ENCODE measurements at regions not wholly inside any gene's neighbourhood (a gene's known extent, or its start where the extent isn't known, plus 50 kb on each side); places are given as distances from the start of the nearest gene placed in this dataset.
A peak's percentile ranks its signal among the peaks of the same experiment; 100 is the strongest.

DNA sequence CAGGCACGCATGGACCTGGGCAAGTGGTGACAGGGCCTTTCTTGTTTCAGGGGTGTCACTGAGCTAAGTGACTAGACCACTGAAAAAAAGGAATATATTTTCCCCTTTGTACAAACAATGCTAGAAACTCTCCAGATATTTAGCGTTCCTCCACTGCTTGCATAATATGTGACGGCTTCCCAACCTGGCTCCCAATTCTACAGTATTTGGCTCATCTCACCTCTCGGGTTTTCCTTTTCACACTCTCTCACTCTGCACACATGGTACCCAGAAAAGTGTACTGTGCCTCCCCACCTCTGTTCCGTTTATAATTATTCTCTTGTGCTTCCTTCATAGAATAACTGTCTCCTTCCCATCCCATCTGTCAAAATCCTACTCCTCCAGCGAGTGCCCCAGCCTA is 140.5 kb upstream of the KLHL25 start:
- no peak for DNase-seq (ENCODE audit: low read depth)
- TF ChIP-seq CTCF (conservative IDR thresholded peaks at IDR 0.05; ENCODE audit: low read length): no peak
- H3K4me3 ChIP-seq (ENCODE audit: low read length): no peak overlapping the region

- no peak overlapping the region for H3K4me3 ChIP-seq (ENCODE audit: low read length)
- TF ChIP-seq CTCF (conservative IDR thresholded peaks at IDR 0.05; ENCODE audit: low read length): no peak
- no peak for DNase-seq (ENCODE audit: low read depth)
These were observed 142.0 kb upstream of the AGBL1 start for GRCh38 chr15:85937661-85938060.

GRCh38 chr15:85941186-85941855 is 138.3 kb upstream of the AGBL1 start:
- no peak overlapping the region for H3K4me3 ChIP-seq (ENCODE audit: low read length)
- peak; percentile 15 for DNase-seq (ENCODE audit: low read depth)
- no peak for TF ChIP-seq CTCF (conservative IDR thresholded peaks at IDR 0.05; ENCODE audit: low read length)

DNA sequence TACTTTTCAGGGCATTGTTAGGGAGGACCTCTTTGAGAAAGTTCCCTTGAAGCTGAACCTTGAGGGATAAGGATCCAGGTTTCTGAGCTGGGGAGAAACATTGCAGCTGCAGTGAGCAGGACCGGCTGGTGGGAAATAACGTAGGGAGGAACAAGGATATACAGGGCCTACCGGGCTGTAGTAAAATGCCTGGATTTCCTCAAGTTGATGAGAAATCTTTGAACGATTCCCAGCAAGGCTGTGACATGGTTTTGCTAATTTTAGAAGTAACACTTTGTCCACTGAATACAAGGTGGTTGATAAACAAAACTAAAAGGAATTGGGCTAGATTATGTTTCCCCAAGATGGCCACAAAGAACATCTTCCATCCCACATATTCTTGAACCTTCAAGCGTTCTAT is 137.0 kb upstream of the AGBL1 start:
- no peak for DNase-seq (ENCODE audit: low read depth)
- no peak overlapping the region for H3K4me3 ChIP-seq (ENCODE audit: low read length)
- TF ChIP-seq CTCF (conservative IDR thresholded peaks at IDR 0.05; ENCODE audit: low read length): no peak

DNA sequence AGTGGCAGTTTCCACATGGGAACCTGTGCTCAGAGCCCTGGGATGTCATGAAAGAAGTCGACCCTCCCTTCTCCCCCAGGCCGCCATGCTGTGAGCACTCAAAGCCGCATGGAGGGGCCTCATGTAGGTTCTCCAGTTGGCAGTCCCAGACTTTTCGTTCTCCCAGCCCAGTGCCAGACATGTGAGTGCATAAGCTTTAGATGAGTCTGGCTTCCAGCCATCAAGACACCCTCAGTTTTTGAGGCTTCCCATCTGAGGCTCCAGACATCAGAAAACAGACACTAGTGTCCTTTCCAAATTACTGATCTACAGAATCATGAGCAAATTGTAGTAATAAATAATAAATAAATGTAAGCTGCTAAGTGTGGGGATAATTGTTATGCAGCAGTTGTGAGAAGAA is 136.5 kb upstream of the AGBL1 start:
- DNase-seq (ENCODE audit: low read depth): no peak
- TF ChIP-seq CTCF (conservative IDR thresholded peaks at IDR 0.05; ENCODE audit: low read length): no peak
- H3K4me3 ChIP-seq (ENCODE audit: low read length): no peak overlapping the region

DNA sequence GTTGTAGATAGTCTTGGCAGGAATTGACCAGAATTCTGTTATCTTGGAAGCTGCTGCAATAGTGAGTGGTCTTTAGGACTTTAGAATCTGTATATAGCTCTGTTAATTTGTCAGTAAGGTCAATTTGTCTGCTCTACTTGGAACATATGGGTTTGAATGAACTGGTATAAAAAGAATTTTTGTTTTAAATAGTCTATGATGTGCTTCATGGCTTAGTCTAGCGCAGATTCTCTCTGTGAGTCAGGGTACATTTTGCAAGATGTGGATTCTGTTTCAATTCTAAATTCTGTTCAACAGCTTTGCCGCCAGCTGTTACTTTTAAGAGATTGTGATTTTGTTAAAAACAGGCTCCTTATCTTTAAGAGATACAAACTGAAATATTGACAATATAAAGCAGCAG is 135.9 kb upstream of the AGBL1 start:
- TF ChIP-seq CTCF (conservative IDR thresholded peaks at IDR 0.05; ENCODE audit: low read length): no peak

GRCh38 chr15:85947021-85947420 is 132.7 kb upstream of the AGBL1 start:
- no peak for TF ChIP-seq CTCF (conservative IDR thresholded peaks at IDR 0.05; ENCODE audit: low read length)
- DNase-seq (ENCODE audit: low read depth): no peak
- no peak overlapping the region for H3K4me3 ChIP-seq (ENCODE audit: low read length)

More for the DNA sequence above, 135.9 kb upstream of the AGBL1 start:
- no peak for DNase-seq (ENCODE audit: low read depth)
- H3K4me3 ChIP-seq (ENCODE audit: low read length): no peak overlapping the region
